ENCODE measurements at regions not wholly inside any gene's neighbourhood (a gene's known extent, or its start where the extent isn't known, plus 50 kb on each side); places are given as distances from the start of the nearest gene placed in this dataset.

GRCh38 chr20:39850246-39850645 is 838.8 kb downstream of the MAFB start:
- Histone ChIP-seq H3K9me2 (ENCODE audit: insufficient read depth) (0 out of 2 replicates have a peak, but pooled peaks cover 13% of the 10 kb centered on the region), H3K4me3 (no peak overlapping the region), H3K4me1 (ENCODE audit: insufficient read depth) (no peaks in the 10 kb centered on the region; the same call in 1 of the 2 replicates), H3K27ac (ENCODE audit: low read depth) (no peak overlapping the region), H3K79me2 (replicated peaks; ENCODE audit: insufficient read depth) (no peaks in the 10 kb centered on the region), H4K20me1 (replicated peaks; ENCODE audit: insufficient read depth) (no peaks in the 10 kb centered on the region), H3K4me2 (no peak overlapping the region), H3K27me3 (ENCODE audit: insufficient read depth) (no peaks in the 10 kb centered on the region), H3K36me3 (ENCODE audit: insufficient read depth) (no peaks in the 10 kb centered on the region), H3F3A (replicated peaks; ENCODE audit: low read depth) (no peaks in the 10 kb centered on the region), H2AFZ (no peak overlapping the region)
- H3K27ac Mint-ChIP-seq: no peak overlapping the region
- ATAC-seq: no peak
- H3K4me3 Mint-ChIP-seq: no peak overlapping the region
- DNase-seq (ENCODE audit: low spot score): no peak
- no peaks in the 10 kb centered on the region for H3K36me3 Mint-ChIP-seq (ENCODE audit: low read depth)
- no peak for TF ChIP-seq EZH2phosphoT487 (IDR thresholded peaks at IDR 0.05; ENCODE audit: unreplicated experiment)
- TF ChIP-seq EZH2 (IDR thresholded peaks at IDR 0.05; ENCODE audit: low read depth, unreplicated experiment): no peak
- no peak for TF ChIP-seq NANOG (IDR thresholded peaks at IDR 0.05; ENCODE audit: borderline replicate concordance)
- peaks cover 7% of the 10 kb centered on the region for H3K27me3 Mint-ChIP-seq (ENCODE audit: insufficient read depth, low read depth, poor library complexity)
- peaks cover 16% of the 10 kb centered on the region for H3K4me1 Mint-ChIP-seq
- H3K9me3 Mint-ChIP-seq: no peaks in the 10 kb centered on the region

- Mint-ChIP-seq H3K27me3 (ENCODE audit: insufficient read depth, low read depth, poor library complexity) (peaks cover 7% of the 10 kb centered on the region), H3K4me1 (peaks cover 16% of the 10 kb centered on the region), H3K36me3 (ENCODE audit: low read depth) (no peaks in the 10 kb centered on the region), H3K9me3 (no peaks in the 10 kb centered on the region), H3K4me3 (no peak overlapping the region), H3K27ac (no peak overlapping the region)
- Histone ChIP-seq H3F3A (replicated peaks; ENCODE audit: low read depth) (no peaks in the 10 kb centered on the region), H3K9me2 (ENCODE audit: insufficient read depth) (0 out of 2 replicates have a peak, but pooled peaks cover 13% of the 10 kb centered on the region), H3K27me3 (ENCODE audit: insufficient read depth) (no peaks in the 10 kb centered on the region), H3K4me1 (ENCODE audit: insufficient read depth) (no peaks in the 10 kb centered on the region; the same call in 1 of the 2 replicates), H3K27ac (ENCODE audit: low read depth) (no peak overlapping the region), H3K79me2 (replicated peaks; ENCODE audit: insufficient read depth) (no peaks in the 10 kb centered on the region), H3K4me3 (no peak overlapping the region), H4K20me1 (replicated peaks; ENCODE audit: insufficient read depth) (no peaks in the 10 kb centered on the region), H2AFZ (no peak overlapping the region), H3K36me3 (ENCODE audit: insufficient read depth) (no peaks in the 10 kb centered on the region), H3K4me2 (no peak overlapping the region)
- TF ChIP-seq CTCF (conservative IDR thresholded peaks at IDR 0.05; ENCODE audit: low read depth in 2 of 2) (no peak), ZNF331 (CRISPR knock-in tag; IDR thresholded peaks at IDR 0.05; ENCODE audit: low read depth) (no peak), JUNB (IDR thresholded peaks at IDR 0.05; ENCODE audit: unreplicated experiment) (no peak)
- ATAC-seq (no peak; the same call in 1 of the 3 replicates), DNase-seq (ENCODE audit: low spot score) (no peak)
These were observed 839.4 kb downstream of the MAFB start for GRCh38 chr20:39849664-39850063.

GRCh38 chr20:39849171-39849570 is 839.9 kb downstream of the MAFB start:
- Mint-ChIP-seq H3K27me3 (ENCODE audit: insufficient read depth, low read depth, poor library complexity) (peaks cover 7% of the 10 kb centered on the region), H3K4me1 (peaks cover 16% of the 10 kb centered on the region), H3K36me3 (ENCODE audit: low read depth) (no peaks in the 10 kb centered on the region), H3K9me3 (no peaks in the 10 kb centered on the region), H3K27ac (no peak overlapping the region), H3K4me3 (no peak overlapping the region)
- DNase-seq (ENCODE audit: low spot score): no peak
- no peaks in the 10 kb centered on the region; the same call in 1 of the 2 replicates for H3K4me1 ChIP-seq (ENCODE audit: insufficient read depth)
- H3K27me3 ChIP-seq (ENCODE audit: insufficient read depth): no peaks in the 10 kb centered on the region
- H3K4me2 ChIP-seq: no peak overlapping the region
- no peak for ATAC-seq
- H3K9me2 ChIP-seq (ENCODE audit: insufficient read depth): 0 out of 2 replicates have a peak, but pooled peaks cover 13% of the 10 kb centered on the region
- no peak overlapping the region for H2AFZ ChIP-seq
- no peaks in the 10 kb centered on the region for H3K79me2 ChIP-seq (replicated peaks; ENCODE audit: insufficient read depth)
- no peaks in the 10 kb centered on the region for H3F3A ChIP-seq (replicated peaks; ENCODE audit: low read depth)
- no peaks in the 10 kb centered on the region for H3K36me3 ChIP-seq (ENCODE audit: insufficient read depth)
- H3K4me3 ChIP-seq: no peak overlapping the region
- H4K20me1 ChIP-seq (replicated peaks; ENCODE audit: insufficient read depth): no peaks in the 10 kb centered on the region
- H3K27ac ChIP-seq (ENCODE audit: low read depth): no peak overlapping the region
- TF ChIP-seq ETS1 (IDR thresholded peaks at IDR 0.05): no peak
- TF ChIP-seq CREB1 (CRISPR knock-in tag; IDR thresholded peaks at IDR 0.05; ENCODE audit: low read depth): no peak
- TF ChIP-seq ZNF331 (CRISPR knock-in tag; IDR thresholded peaks at IDR 0.05; ENCODE audit: low read depth): no peak
- no peak for TF ChIP-seq POLR2AphosphoS5 (IDR thresholded peaks at IDR 0.05; ENCODE audit: low read depth)
- TF ChIP-seq CTCF (conservative IDR thresholded peaks at IDR 0.05; ENCODE audit: low read depth in 2 of 2): no peak
